HuH-7 (cell line): ENCODE measurements at regions not wholly inside any gene's neighbourhood (a gene's known extent, or its start where the extent isn't known, plus 50 kb on each side); places are given as distances from the start of the nearest gene placed in this dataset.
"Not testable (repeated sequence)": the region's sequence is repeated elsewhere in the genome, so short reads cannot be mapped to it uniquely, and the experiment has no call there.

Experiments used
- DNase-seq: peaks from one replicate; pipeline ENCODE4 v3.0.0; 2011; ENCODE audit warnings: low spot score

DNA sequence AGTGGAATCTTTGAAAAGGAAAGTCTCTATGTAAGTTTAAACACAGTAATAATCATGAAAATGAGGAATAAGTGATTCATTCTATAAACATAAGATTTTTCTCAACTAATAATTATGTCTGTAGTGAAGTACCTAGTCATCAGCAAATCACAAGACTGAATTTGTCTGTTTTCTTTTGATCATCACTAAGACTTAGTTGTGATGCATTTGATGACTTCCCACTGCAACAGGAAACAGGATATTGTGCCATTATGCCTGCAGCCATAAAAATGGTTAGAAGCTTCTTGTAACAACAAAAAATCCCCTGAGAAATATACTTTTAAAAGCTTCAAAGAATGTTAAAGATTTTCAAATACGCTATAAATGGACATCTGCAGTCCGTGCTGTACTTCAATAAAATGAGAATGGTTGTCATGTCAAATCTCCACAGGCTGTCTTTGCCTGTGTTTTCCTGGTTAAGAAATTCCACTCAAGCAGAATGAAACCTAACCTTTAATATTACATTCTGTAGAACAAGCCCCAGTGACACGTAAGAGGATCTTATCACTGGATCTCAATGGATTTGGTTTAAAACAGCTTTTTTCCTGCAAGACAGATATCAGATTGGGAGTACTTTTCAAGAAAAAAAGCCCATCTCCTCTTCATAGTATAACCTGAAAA is 1262.3 kb upstream of the PHF14 start:
- DNase-seq: no peak

GRCh38 chr7:9718071-9718661 is 1255.5 kb upstream of the PHF14 start:
- DNase-seq: no peak

DNA sequence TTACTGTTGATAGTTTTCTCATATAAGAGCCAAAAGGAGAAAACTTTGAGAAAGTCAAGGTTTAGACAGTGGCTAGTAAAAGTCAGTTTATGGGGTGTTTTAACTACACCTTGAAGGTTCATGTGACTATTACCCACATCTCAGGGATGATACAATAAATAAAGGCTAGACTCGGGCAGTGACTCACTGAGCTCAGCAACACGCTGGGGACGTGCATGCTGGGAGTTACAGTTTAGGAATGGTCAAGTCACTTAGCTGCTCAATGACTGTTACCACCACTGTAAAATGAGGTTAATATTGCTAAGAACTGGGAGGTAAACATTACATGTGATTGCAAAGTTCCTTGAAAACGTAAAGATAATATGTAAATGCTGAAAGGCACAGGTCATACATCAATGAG is 1254.4 kb upstream of the PHF14 start:
- DNase-seq: no peak

- DNase-seq: no peak
Observed at GRCh38 chr7:9719721-9720120, 1254.0 kb upstream of the PHF14 start.

GRCh38 chr7:9725940-9726663 is 1247.6 kb upstream of the PHF14 start:
- DNase-seq: not testable (repeated sequence)

DNA sequence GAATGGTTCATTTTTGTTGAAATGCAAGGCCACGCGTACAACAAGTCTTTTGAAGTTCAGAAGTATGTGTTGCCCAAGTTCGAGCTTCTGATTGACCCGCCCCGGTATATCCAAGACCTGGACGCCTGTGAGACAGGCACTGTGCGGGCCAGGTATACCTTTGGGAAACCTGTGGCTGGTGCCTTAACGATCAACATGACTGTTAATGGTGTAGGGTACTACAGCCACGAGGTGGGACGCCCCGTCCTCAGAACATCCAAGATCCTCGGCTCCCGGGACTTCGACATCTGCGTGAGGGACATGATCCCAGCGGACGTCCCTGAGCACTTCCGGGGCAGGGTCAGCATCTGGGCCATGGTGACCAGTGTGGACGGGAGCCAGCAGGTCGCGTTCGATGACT is 1246.9 kb upstream of the PHF14 start:
- not testable (repeated sequence) for DNase-seq

- not testable (repeated sequence) for DNase-seq
Observed at GRCh38 chr7:9727467-9727869, 1246.2 kb upstream of the PHF14 start.

GRCh38 chr7:9728014-9728657 is 1245.5 kb upstream of the PHF14 start:
- DNase-seq: not testable (repeated sequence)

DNA sequence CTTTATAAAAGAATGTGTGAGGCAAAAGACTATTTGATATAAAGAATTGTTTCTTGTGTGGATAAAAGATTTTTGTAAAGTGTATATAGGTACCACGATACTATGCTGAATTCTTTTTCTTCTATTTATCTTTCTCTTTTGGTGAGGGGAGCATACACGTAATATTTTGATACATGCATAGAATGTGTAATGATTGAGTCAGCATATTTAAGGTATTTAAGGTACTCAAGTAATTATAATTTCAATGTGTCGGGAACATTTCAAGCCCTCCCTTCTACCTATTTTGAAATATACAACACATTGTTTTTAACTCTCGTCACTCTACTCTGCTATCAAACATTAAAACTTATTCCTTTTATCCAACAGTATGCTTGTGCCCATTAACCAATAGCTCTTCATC is 1221.6 kb upstream of the PHF14 start:
- no peak for DNase-seq

GRCh38 chr7:9761224-9761623 is 1212.4 kb upstream of the PHF14 start:
- DNase-seq: no peak

DNA sequence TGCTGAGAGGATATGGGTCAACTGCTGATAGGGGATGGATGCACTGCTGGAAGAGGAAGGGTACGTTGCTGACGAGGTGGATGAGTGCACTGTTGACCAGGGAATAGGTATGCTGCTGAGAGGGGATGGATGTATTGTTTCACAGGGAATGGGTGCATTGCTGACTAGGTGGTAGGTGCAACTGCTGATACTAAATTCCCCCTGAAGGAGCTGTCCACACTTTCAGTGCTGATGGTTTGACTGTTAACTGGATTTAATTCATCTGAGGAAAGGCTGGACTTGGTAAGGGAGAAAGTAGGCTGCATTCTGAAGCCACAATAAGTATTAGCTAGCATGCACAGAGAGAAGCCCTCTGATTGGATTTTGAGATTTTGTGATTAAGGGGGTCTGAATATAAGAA is 1196.8 kb upstream of the PHF14 start:
- no peak for DNase-seq

GRCh38 chr7:9778367-9778766 is 1195.3 kb upstream of the PHF14 start:
- DNase-seq: no peak

DNA sequence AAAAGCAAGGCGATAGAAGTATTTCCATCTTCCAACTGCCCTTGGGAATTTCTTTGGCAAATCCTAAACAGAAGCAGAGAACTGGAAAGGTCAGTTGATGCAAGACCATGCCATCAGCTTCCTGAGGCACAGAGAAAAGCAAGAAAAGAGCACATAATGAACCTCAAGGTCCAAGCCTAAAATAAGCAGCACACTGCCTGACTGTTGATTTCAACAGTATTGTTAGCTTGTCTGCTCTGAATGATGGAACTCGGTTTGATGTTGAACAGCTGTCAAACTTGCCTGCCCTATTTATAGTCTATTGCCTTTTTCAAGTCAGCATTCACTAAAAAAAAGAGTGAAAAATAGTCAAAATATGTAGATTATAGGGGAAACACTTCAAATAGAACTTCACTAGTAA is 1192.0 kb upstream of the PHF14 start:
- no peak for DNase-seq

- no peak for DNase-seq
Observed at GRCh38 chr7:9782275-9782674, 1191.4 kb upstream of the PHF14 start.

- DNase-seq: no peak
Observed at GRCh38 chr7:9785211-9785610, 1188.5 kb upstream of the PHF14 start.

- no peak for DNase-seq
Observed at GRCh38 chr7:9796241-9796640, 1177.4 kb upstream of the PHF14 start.

GRCh38 chr7:9822458-9823290 is 1151.0 kb upstream of the PHF14 start:
- DNase-seq: no peak

DNA sequence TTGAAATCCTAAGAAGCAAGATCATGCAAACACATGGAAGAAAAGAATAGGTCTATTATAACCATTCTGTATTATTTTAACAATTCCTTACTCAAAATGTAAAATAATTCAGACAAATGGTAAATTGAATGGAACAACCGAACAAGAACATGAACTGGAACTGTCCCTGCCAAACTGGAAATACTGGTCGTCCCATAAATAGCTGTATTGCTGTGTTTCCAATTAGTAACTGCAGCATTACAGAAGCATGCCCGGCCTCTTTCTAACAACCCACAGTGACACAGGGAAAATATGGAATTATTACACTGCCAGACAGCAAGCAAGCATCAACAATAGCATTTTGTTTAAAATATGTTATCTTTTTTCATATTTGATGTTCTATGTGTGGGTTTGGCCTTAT is 1138.5 kb upstream of the PHF14 start:
- no peak for DNase-seq

- no peak for DNase-seq
Observed at GRCh38 chr7:9836671-9837070, 1137.0 kb upstream of the PHF14 start.

- DNase-seq: no peak
Observed at GRCh38 chr7:9842301-9842700, 1131.4 kb upstream of the PHF14 start.

- no peak for DNase-seq
Observed at GRCh38 chr7:9846902-9847301, 1126.8 kb upstream of the PHF14 start.

DNA sequence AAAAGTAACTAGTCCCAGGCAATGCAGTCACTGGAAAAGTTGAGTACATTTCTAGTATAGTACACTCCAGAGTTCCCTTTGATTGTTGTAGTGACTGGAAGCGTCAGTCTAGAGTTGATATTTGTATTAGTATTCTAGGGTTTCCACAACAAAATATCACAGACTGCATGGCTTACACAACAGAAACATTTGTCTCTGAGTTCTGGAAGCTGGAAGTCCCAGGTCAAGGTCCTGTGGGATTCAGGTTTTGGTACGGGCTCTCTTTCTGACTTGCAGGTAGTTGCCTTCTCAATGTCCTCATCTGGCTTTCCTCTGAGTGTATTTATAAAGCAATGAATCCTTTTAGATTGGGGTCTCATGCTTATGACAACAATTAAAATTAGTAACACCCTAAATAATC is 1119.1 kb upstream of the PHF14 start:
- DNase-seq: no peak
